ENCODE measurements at regions not wholly inside any gene's neighbourhood (a gene's known extent, or its start where the extent isn't known, plus 50 kb on each side); places are given as distances from the start of the nearest gene placed in this dataset.
"Not testable (repeated sequence)": the region's sequence is repeated elsewhere in the genome, so short reads cannot be mapped to it uniquely, and the experiment has no call there.

DNA sequence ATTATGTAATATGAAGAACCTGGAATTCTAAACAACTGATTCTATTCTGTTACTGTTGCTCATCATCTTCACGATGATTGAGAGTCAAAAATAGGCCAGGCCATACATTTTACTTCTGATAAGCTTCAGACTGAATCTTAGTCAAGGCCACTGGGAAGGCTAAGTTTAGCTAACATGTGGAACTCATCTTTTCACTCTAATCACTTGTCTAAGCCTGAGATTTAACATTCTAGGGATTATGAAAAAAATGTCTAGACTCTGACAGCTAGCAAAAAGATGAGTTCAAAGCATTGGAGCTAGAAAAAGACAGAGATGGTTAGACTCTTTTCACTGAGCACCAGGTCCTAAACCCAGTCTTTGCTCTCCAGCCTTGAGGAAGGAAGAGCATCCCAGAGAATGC lies 656.2 kb upstream of the IGFBP7 start:
- WGBS = 53% methylated on average over 1 of the region's 1 CpG

DNA sequence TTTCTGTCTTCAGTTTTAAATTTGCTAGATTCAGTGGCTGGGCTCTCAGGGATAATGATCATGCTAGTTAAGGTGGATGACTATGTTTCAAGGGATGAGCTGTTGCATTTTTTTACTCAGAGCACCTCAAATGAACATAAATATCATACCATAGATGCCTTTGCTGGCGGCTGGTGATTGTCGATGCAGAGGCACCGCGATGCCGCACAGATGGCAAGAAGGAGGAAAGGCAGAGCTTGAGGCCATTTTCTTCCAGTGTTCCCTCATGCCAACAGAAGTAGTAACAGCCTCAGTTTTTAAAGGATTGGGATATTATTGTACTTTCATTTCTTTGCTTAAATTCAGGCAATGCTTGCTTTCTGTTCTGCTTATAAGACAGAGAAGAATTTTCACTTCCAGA lies 654.7 kb upstream of the IGFBP7 start:
- Histone ChIP-seq H3K9me3 (no peaks in the 10 kb centered on the region), H3K4me1 (no peaks in the 10 kb centered on the region), H3K4me3 (no peak overlapping the region), H3K36me3 (no peaks in the 10 kb centered on the region), H3K27me3 (no peaks in the 10 kb centered on the region), H3K27ac (no peak overlapping the region)
- TF ChIP-seq POLR2A (IDR thresholded peaks at IDR 0.05) (no peak), POLR2AphosphoS5 (IDR thresholded peaks at IDR 0.05) (no peak), EP300 (IDR thresholded peaks at IDR 0.05) (no peak)
- TF ChIP-seq, protein P1, sequence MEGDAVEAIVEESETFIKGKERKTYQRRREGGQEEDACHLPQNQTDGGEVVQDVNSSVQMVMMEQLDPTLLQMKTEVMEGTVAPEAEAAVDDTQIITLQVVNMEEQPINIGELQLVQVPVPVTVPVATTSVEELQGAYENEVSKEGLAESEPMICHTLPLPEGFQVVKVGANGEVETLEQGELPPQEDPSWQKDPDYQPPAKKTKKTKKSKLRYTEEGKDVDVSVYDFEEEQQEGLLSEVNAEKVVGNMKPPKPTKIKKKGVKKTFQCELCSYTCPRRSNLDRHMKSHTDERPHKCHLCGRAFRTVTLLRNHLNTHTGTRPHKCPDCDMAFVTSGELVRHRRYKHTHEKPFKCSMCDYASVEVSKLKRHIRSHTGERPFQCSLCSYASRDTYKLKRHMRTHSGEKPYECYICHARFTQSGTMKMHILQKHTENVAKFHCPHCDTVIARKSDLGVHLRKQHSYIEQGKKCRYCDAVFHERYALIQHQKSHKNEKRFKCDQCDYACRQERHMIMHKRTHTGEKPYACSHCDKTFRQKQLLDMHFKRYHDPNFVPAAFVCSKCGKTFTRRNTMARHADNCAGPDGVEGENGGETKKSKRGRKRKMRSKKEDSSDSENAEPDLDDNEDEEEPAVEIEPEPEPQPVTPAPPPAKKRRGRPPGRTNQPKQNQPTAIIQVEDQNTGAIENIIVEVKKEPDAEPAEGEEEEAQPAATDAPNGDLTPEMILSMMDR (IDR thresholded peaks at IDR 0.05) = no peak
- WGBS = 67% methylated on average over 5 of the region's 5 CpGs
- DNase-seq (ENCODE audit: low spot score in 2 of 2) = no peak

More for the DNA sequence above, 656.2 kb upstream of the IGFBP7 start:
- H3K9me3 ChIP-seq = no peaks in the 10 kb centered on the region
- H3K36me3 ChIP-seq = no peaks in the 10 kb centered on the region
- no peaks in the 10 kb centered on the region for H3K4me1 ChIP-seq
- H3K27me3 ChIP-seq = no peaks in the 10 kb centered on the region
- no peak overlapping the region for H3K27ac ChIP-seq
- no peak overlapping the region for H3K4me3 ChIP-seq
- no peak for TF ChIP-seq POLR2A (IDR thresholded peaks at IDR 0.05)
- no peak for TF ChIP-seq POLR2AphosphoS5 (IDR thresholded peaks at IDR 0.05)
- no peak for TF ChIP-seq EP300 (IDR thresholded peaks at IDR 0.05)
- TF ChIP-seq, protein P1 (IDR thresholded peaks at IDR 0.05) = no peak
- DNase-seq (ENCODE audit: low spot score in 2 of 2) = no peak

DNA sequence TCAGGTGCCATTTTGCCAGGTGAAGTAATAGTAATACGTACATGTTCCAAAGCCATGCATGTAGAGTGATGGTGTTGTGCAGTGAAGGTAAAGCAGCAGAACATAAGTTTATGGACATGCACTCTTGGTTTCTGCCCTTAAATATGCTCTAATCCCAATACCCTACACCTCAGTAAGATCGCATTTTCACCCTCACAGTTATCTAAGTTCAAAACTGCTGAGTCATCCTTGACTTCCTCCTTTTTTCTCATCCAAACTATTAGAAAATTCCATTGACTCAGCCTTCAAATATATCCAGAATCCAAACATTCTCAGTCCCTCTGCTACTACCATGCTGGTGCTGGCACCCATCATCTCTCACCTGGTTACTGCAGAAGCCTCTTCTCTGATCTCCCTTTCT lies 652.9 kb upstream of the IGFBP7 start:
- 78% methylated on average over 2 of the region's 2 CpGs for WGBS
- Histone ChIP-seq H3K9me3 (no peaks in the 10 kb centered on the region), H3K4me3 (no peak overlapping the region), H3K27me3 (no peaks in the 10 kb centered on the region), H3K36me3 (no peaks in the 10 kb centered on the region), H3K27ac (no peak overlapping the region), H3K4me1 (no peaks in the 10 kb centered on the region)
- TF ChIP-seq POLR2AphosphoS5 (IDR thresholded peaks at IDR 0.05) = no peak
- no peak for TF ChIP-seq EP300 (IDR thresholded peaks at IDR 0.05)
- no peak for TF ChIP-seq POLR2A (IDR thresholded peaks at IDR 0.05)
- TF ChIP-seq, protein P1 (IDR thresholded peaks at IDR 0.05) = no peak
- DNase-seq (ENCODE audit: low spot score in 2 of 2) = no peak

DNA sequence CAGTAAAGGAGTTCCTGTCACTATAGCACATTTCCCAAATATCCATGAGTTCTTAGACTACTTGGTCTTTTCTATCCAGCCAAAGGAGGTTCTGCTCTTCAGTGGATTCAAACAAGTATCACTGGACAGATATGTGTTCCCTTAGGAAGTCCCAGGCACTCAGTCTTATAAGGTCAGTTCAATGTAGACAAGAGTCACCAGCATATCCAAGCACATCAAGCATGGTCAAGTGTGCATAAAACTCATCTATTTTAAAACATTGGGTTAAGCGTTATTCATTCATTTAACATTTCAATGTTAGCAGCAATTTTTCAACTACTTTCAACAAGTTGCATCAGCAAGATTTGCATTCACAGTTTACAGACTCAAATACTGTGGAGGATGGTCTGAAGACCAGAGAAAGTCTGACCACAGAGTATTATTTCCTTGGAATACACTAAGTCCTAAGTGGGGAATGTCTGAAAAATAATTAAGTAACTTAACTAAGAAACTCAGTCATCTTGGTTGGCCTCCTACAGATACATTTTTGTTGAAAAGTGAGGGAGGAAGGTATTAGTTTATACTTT lies 630.5 kb upstream of the IGFBP7 start:
- TF ChIP-seq POLR2A (IDR thresholded peaks at IDR 0.05) = no peak
- H3K4me3 ChIP-seq = no peak overlapping the region
- H3K27me3 ChIP-seq = no peaks in the 10 kb centered on the region
- no peak for DNase-seq (ENCODE audit: low spot score in 2 of 2)
- H3K27ac ChIP-seq = no peak overlapping the region
- WGBS = 98% methylated on average over 1 of the region's 1 CpG
- H3K36me3 ChIP-seq = no peaks in the 10 kb centered on the region
- H3K4me1 ChIP-seq = no peaks in the 10 kb centered on the region
- H3K9me3 ChIP-seq = no peaks in the 10 kb centered on the region

DNA sequence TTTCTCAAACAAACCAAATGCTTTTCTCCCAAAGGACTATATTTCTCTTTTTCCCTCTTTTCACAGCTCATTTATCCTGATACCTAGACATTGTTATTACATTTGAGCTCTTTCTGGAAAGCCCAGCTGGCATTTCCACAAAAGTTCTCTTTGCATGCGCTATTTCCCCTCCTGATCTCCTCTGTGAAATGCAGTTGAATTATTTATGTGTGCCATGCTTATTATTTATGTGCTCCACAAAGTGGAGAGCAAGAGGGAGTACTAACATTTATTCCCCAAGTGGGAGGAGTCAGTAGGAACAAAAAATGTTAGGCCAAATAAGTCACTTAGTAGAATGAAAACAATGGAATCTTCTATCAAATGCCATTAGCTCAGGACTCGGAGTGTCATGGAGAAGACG lies 626.6 kb upstream of the IGFBP7 start:
- Histone ChIP-seq H3K27ac (no peak overlapping the region), H3K9me3 (no peaks in the 10 kb centered on the region), H3K4me1 (no peaks in the 10 kb centered on the region), H3K27me3 (no peaks in the 10 kb centered on the region), H3K36me3 (no peaks in the 10 kb centered on the region), H3K4me3 (no peak overlapping the region)
- DNase-seq (ENCODE audit: low spot score in 2 of 2) = no peak
- TF ChIP-seq POLR2AphosphoS5 (IDR thresholded peaks at IDR 0.05) = no peak
- no peak for TF ChIP-seq POLR2A (IDR thresholded peaks at IDR 0.05)
- TF ChIP-seq, protein P1 (IDR thresholded peaks at IDR 0.05) = no peak
- no peak for TF ChIP-seq EP300 (IDR thresholded peaks at IDR 0.05)
- WGBS = 82% methylated on average over 3 of the region's 3 CpGs

DNA sequence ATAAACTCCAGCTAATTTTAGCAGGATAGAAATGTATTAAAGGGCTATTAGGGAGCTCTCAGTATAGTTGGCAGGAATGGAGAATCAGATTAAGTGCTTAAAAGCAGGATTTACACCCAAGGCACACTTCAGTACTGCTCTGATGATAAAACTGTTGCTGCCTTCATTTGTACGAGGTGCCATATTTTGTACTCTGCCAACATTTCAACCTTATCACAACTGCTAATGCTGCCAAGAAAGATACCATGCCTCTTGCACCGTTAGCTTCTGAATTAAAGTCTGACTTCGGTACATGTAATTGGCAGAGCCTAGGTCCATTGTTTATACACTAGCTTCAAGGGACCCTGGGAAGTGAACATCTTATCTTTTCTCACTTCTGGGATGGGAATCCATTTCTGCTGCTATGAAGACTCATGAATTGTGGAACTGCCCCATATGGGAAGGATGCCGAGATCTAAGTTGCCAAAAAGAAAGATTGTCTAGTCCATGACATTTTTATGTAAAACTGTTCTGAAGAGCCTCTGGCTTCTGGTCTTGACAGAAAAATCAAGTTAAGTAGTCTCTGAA lies 624.0 kb upstream of the IGFBP7 start:
- WGBS = 74% methylated on average over 4 of the region's 4 CpGs
- no peaks in the 10 kb centered on the region for H3K4me1 ChIP-seq

DNA sequence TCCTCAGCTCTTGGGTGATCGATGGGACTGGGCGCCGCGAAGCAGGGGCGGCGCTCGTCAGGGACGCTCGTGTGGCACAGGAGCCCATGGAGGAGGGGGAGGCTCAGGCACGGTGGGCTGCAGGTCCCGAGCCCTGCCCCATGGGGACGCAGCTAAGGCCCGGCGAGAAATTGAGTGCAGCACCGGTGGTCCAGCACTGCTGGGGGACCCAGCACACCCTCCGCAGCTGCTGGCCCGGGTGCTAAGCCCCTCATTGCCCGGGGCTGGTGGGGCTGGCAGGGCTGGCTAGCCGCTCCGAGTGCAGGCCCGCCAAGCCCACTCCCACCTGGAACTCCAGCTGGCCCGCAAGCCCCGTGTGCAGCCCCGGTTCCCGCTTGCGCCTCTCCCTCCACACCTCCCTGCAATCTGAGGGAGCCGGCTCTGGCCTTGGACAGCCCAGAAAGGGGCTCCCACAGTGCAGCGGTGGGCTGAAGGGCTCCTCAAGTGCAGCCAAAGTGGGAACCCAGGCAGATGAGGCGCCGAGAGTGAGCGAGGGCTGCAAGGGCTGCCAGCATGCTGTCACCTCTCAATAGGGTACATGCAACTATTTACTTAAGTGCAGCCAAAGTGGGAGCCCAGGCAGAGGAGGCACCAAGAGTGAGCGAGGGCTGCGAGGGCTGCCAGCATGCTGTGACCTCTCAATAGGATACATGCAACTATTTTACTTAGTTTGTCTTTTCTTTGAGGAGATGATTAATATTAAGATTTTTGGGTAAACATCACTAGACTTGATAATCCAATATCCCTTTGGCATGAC lies 619.8 kb upstream of the IGFBP7 start:
- H3K27me3 ChIP-seq; H3K27ac ChIP-seq; H3K36me3 ChIP-seq; H3K9me3 ChIP-seq; H3K4me3 ChIP-seq; H3K4me1 ChIP-seq; DNase-seq (ENCODE audit: low spot score in 2 of 2): not testable (repeated sequence)
- 89% methylated on average over 30 of the region's 33 CpGs for WGBS

More for the DNA sequence above, 624.0 kb upstream of the IGFBP7 start:
- TF ChIP-seq POLR2A (IDR thresholded peaks at IDR 0.05) (no peak), EP300 (IDR thresholded peaks at IDR 0.05) (no peak), POLR2AphosphoS5 (IDR thresholded peaks at IDR 0.05) (no peak)
- TF ChIP-seq, protein P1 (IDR thresholded peaks at IDR 0.05) = no peak
- no peak overlapping the region for H3K27ac ChIP-seq
- H3K36me3 ChIP-seq = no peaks in the 10 kb centered on the region
- H3K27me3 ChIP-seq = no peaks in the 10 kb centered on the region
- no peak for DNase-seq (ENCODE audit: low spot score in 2 of 2)
- no peaks in the 10 kb centered on the region for H3K9me3 ChIP-seq
- no peak overlapping the region for H3K4me3 ChIP-seq

Measured in suprapubic skin (tissue), 4 donors.